GM23338 (cell line): ENCODE measurements at regions not wholly inside any gene's neighbourhood (a gene's known extent, or its start where the extent isn't known, plus 50 kb on each side); places are given as distances from the start of the nearest gene placed in this dataset.
"Not testable (repeated sequence)": the region's sequence is repeated elsewhere in the genome, so short reads cannot be mapped to it uniquely, and the experiment has no call there.

Experiments used
- ATAC-seq: fragments of 200-7000 bp; cut with Tn5 transposase; 3 replicates; pipeline ENCODE4 v1.9.1; 2020
- DNase-seq: peaks from one replicate; pipeline ENCODE4 v3.0.0-alpha.2; 2015; ENCODE audit warnings: low spot score
- H2AFZ ChIP-seq: fragments of 200-600 bp; sonication (generic); 2 replicates; pipeline ENCODE4 v1.8.0; 2016; ENCODE audit warnings: antibody characterized with exemption, mild to moderate bottlenecking, moderate library complexity
- H3F3A ChIP-seq: fragments of 200-600 bp; sonication (generic); replicated peaks from 2 replicates; pipeline ENCODE4 v1.8.0; 2017; ENCODE audit warnings: antibody characterized with exemption, mixed run types, low read depth
- H3K27ac ChIP-seq: fragments of 200-600 bp; sonication (generic); 2 replicates; pipeline ENCODE4 v1.6.1; 2016; ENCODE audit warnings: low read depth
- H3K27me3 ChIP-seq: fragments of 200-600 bp; sonication (generic); 2 replicates; pipeline ENCODE4 v1.8.0; 2016; ENCODE audit warnings: mild to moderate bottlenecking, mixed run types, moderate library complexity; ENCODE audit not compliant: insufficient read depth
- H3K36me3 ChIP-seq: fragments of 200-600 bp; sonication (generic); 2 replicates; pipeline ENCODE4 v1.8.0; 2016; ENCODE audit warnings: mild to moderate bottlenecking; ENCODE audit not compliant: insufficient read depth
- H3K4me1 ChIP-seq: fragments of 200-600 bp; sonication (generic); 2 replicates; pipeline ENCODE4 v1.8.0; 2016; ENCODE audit warnings: mild to moderate bottlenecking, moderate library complexity; ENCODE audit not compliant: insufficient read depth
- H3K4me2 ChIP-seq: fragments of 200-600 bp; sonication (generic); 2 replicates; pipeline ENCODE4 v1.7.1; 2017; ENCODE audit warnings: mixed run types
- H3K4me3 ChIP-seq: fragments of 200-600 bp; sonication (generic); 2 replicates; pipeline ENCODE4 v1.6.1; 2016; ENCODE audit warnings: mixed run types
- H3K79me2 ChIP-seq: fragments of 200-600 bp; sonication (generic); replicated peaks from 2 replicates; pipeline ENCODE4 v1.8.0; 2017; ENCODE audit warnings: mild to moderate bottlenecking; ENCODE audit not compliant: insufficient read depth
- H3K9me2 ChIP-seq: fragments of 200-600 bp; sonication (generic); 2 replicates; pipeline ENCODE4 v1.8.0; 2017; ENCODE audit not compliant: insufficient read depth
- H4K20me1 ChIP-seq: fragments of 200-600 bp; sonication (generic); replicated peaks from 2 replicates; pipeline ENCODE4 v1.8.0; 2017; ENCODE audit warnings: mild to moderate bottlenecking; ENCODE audit not compliant: insufficient read depth
- H3K27ac Mint-ChIP-seq: 2 replicates; pipeline ENCODE4 v1.8.0; 2020; ENCODE audit warnings: inconsistent platforms, mild to moderate bottlenecking, moderate library complexity, mixed read lengths
- H3K27me3 Mint-ChIP-seq: 3 replicates; pipeline ENCODE4 v1.8.0; 2022; ENCODE audit warnings: low read depth, mild to moderate bottlenecking, moderate library complexity, mixed read lengths, inconsistent platforms; ENCODE audit not compliant: insufficient read depth, poor library complexity
- H3K36me3 Mint-ChIP-seq: 3 replicates; pipeline ENCODE4 v1.8.0; 2021; ENCODE audit warnings: low read depth, mild to moderate bottlenecking, inconsistent platforms, moderate library complexity, mixed read lengths
- H3K4me1 Mint-ChIP-seq: 3 replicates; pipeline ENCODE4 v1.8.0; 2020; ENCODE audit warnings: mild to moderate bottlenecking, inconsistent platforms, mixed read lengths
- H3K4me3 Mint-ChIP-seq: 3 replicates; pipeline ENCODE4 v1.8.0; 2021; ENCODE audit warnings: moderate library complexity, mild to moderate bottlenecking, inconsistent platforms, mixed read lengths
- H3K9me3 Mint-ChIP-seq: 3 replicates; pipeline ENCODE4 v1.8.0; 2020; ENCODE audit warnings: moderate library complexity, mild to moderate bottlenecking, inconsistent platforms, mixed read lengths
- JUNB ChIP-seq: IDR thresholded peaks from one replicate; pipeline ENCODE4 v1.6.1; 2016; ENCODE audit warnings: antibody characterized with exemption; ENCODE audit not compliant: unreplicated experiment
- TF ChIP-seq, protein P1 (sequence below): IDR thresholded peaks from 2 replicates; pipeline ENCODE4 v1.6.1; 2016; ENCODE audit warnings: antibody characterized with exemption
- TF ChIP-seq, protein P2 (sequence below): IDR thresholded peaks from one replicate; pipeline ENCODE4 v1.6.1; 2018; ENCODE audit warnings: antibody characterized with exemption; ENCODE audit not compliant: unreplicated experiment
- TF ChIP-seq, protein P3 (sequence below), 2 experiments: fragments of 200-600 bp in 1 of 2; sonication (generic) in 1 of 2; conservative IDR thresholded peaks; 2 replicates each; pipeline versions ENCODE4 v1.5.1 to v1.6.1; 2016 to 2017; ENCODE audit warnings: antibody characterized with exemption in 2 of 2, low read depth in 2 of 2, mild to moderate bottlenecking in 2 of 2, moderate library complexity in 1 of 2
- TF ChIP-seq, protein P4 (sequence below): fragments of 250-450 bp; sonication (Bioruptor Pico); IDR thresholded peaks from 2 replicates; pipeline ENCODE4 v1.5.0; 2020; ENCODE audit warnings: mild to moderate bottlenecking, moderate library complexity

DNA sequence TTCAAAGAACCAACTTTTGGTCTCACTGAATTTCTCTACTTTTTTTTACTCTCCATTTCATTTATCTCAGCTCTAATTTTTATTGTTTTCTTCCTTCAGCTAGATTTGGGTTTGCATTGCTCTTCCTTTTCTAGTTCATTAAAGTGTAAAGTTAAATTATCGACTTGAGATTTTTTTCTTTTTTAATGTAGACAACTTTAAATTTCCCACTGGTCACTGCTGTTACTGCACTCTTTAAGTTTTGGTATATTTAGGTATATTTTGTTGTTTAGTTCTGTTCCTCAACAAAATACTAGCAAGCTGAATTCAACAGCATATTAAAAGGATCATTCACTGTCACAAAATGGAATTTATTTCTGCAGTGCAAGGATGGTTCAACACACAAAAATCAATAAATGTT, 572.0 kb upstream of the DIAPH2 start (continued):
- TF ChIP-seq, protein P1, sequence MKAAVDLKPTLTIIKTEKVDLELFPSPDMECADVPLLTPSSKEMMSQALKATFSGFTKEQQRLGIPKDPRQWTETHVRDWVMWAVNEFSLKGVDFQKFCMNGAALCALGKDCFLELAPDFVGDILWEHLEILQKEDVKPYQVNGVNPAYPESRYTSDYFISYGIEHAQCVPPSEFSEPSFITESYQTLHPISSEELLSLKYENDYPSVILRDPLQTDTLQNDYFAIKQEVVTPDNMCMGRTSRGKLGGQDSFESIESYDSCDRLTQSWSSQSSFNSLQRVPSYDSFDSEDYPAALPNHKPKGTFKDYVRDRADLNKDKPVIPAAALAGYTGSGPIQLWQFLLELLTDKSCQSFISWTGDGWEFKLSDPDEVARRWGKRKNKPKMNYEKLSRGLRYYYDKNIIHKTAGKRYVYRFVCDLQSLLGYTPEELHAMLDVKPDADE = no peak
- TF ChIP-seq, protein P2, sequence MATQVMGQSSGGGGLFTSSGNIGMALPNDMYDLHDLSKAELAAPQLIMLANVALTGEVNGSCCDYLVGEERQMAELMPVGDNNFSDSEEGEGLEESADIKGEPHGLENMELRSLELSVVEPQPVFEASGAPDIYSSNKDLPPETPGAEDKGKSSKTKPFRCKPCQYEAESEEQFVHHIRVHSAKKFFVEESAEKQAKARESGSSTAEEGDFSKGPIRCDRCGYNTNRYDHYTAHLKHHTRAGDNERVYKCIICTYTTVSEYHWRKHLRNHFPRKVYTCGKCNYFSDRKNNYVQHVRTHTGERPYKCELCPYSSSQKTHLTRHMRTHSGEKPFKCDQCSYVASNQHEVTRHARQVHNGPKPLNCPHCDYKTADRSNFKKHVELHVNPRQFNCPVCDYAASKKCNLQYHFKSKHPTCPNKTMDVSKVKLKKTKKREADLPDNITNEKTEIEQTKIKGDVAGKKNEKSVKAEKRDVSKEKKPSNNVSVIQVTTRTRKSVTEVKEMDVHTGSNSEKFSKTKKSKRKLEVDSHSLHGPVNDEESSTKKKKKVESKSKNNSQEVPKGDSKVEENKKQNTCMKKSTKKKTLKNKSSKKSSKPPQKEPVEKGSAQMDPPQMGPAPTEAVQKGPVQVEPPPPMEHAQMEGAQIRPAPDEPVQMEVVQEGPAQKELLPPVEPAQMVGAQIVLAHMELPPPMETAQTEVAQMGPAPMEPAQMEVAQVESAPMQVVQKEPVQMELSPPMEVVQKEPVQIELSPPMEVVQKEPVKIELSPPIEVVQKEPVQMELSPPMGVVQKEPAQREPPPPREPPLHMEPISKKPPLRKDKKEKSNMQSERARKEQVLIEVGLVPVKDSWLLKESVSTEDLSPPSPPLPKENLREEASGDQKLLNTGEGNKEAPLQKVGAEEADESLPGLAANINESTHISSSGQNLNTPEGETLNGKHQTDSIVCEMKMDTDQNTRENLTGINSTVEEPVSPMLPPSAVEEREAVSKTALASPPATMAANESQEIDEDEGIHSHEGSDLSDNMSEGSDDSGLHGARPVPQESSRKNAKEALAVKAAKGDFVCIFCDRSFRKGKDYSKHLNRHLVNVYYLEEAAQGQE = no peak

DNA sequence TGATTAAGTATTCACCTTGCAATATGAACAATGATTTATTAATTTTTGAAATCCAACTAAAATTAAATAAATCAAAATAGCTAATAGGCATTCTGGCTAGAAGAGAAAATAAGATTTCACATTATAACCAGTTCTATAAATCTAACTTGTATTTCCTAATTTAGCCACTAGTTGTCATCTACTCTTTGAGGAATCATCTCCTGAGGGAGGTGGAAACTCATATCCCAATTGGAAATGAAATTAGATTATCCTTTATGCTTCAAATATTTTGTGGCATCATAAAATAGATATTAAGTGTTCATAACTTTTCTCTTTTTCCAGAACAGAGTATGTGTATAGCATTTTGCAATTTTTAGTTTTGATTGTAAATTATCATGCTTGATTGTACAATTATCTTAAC, 558.5 kb upstream of the DIAPH2 start:
- no peak for ATAC-seq
- TF ChIP-seq, protein P3, sequence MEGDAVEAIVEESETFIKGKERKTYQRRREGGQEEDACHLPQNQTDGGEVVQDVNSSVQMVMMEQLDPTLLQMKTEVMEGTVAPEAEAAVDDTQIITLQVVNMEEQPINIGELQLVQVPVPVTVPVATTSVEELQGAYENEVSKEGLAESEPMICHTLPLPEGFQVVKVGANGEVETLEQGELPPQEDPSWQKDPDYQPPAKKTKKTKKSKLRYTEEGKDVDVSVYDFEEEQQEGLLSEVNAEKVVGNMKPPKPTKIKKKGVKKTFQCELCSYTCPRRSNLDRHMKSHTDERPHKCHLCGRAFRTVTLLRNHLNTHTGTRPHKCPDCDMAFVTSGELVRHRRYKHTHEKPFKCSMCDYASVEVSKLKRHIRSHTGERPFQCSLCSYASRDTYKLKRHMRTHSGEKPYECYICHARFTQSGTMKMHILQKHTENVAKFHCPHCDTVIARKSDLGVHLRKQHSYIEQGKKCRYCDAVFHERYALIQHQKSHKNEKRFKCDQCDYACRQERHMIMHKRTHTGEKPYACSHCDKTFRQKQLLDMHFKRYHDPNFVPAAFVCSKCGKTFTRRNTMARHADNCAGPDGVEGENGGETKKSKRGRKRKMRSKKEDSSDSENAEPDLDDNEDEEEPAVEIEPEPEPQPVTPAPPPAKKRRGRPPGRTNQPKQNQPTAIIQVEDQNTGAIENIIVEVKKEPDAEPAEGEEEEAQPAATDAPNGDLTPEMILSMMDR (conservative IDR thresholded peaks at IDR 0.05; ENCODE audit: low read depth in 2 of 2) = peak in 1 of 2 experiments; percentile 27; a peak in 2 of 4 replicates
- TF ChIP-seq, protein P4, sequence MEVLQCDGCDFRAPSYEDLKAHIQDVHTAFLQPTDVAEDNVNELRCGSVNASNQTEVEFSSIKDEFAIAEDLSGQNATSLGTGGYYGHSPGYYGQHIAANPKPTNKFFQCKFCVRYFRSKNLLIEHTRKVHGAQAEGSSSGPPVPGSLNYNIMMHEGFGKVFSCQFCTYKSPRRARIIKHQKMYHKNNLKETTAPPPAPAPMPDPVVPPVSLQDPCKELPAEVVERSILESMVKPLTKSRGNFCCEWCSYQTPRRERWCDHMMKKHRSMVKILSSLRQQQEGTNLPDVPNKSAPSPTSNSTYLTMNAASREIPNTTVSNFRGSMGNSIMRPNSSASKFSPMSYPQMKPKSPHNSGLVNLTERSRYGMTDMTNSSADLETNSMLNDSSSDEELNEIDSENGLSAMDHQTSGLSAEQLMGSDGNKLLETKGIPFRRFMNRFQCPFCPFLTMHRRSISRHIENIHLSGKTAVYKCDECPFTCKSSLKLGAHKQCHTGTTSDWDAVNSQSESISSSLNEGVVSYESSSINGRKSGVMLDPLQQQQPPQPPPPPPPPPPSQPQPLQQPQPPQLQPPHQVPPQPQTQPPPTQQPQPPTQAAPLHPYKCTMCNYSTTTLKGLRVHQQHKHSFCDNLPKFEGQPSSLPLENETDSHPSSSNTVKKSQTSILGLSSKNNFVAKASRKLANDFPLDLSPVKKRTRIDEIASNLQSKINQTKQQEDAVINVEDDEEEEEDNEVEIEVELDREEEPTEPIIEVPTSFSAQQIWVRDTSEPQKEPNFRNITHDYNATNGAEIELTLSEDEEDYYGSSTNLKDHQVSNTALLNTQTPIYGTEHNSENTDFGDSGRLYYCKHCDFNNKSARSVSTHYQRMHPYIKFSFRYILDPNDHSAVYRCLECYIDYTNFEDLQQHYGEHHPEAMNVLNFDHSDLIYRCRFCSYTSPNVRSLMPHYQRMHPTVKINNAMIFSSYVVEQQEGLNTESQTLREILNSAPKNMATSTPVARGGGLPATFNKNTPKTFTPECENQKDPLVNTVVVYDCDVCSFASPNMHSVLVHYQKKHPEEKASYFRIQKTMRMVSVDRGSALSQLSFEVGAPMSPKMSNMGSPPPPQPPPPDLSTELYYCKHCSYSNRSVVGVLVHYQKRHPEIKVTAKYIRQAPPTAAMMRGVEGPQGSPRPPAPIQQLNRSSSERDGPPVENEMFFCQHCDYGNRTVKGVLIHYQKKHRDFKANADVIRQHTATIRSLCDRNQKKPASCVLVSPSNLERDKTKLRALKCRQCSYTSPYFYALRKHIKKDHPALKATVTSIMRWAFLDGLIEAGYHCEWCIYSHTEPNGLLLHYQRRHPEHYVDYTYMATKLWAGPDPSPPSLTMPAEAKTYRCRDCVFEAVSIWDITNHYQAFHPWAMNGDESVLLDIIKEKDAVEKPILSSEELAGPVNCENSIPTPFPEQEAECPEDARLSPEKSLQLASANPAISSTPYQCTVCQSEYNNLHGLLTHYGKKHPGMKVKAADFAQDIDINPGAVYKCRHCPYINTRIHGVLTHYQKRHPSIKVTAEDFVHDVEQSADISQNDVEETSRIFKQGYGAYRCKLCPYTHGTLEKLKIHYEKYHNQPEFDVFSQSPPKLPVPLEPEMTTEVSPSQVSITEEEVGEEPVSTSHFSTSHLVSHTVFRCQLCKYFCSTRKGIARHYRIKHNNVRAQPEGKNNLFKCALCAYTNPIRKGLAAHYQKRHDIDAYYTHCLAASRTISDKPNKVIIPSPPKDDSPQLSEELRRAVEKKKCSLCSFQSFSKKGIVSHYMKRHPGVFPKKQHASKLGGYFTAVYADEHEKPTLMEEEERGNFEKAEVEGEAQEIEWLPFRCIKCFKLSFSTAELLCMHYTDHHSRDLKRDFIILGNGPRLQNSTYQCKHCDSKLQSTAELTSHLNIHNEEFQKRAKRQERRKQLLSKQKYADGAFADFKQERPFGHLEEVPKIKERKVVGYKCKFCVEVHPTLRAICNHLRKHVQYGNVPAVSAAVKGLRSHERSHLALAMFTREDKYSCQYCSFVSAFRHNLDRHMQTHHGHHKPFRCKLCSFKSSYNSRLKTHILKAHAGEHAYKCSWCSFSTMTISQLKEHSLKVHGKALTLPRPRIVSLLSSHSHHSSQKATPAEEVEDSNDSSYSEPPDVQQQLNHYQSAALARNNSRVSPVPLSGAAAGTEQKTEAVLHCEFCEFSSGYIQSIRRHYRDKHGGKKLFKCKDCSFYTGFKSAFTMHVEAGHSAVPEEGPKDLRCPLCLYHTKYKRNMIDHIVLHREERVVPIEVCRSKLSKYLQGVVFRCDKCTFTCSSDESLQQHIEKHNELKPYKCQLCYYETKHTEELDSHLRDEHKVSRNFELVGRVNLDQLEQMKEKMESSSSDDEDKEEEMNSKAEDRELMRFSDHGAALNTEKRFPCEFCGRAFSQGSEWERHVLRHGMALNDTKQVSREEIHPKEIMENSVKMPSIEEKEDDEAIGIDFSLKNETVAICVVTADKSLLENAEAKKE = 0 out of 2 replicates have a peak, but pooled peaks have one; percentile 23
- TF ChIP-seq JUNB = no peak
- Mint-ChIP-seq H3K9me3 (no peaks in the 10 kb centered on the region; the same call in 2 of the 3 replicates), H3K4me3 (no peak overlapping the region), H3K27me3 (no peaks in the 10 kb centered on the region), H3K36me3 (no peaks in the 10 kb centered on the region), H3K27ac (no peak overlapping the region), H3K4me1 (no peaks in the 10 kb centered on the region)
- DNase-seq = peak; percentile 3
- Histone ChIP-seq H3K27ac (no peak overlapping the region), H3K36me3 (no peaks in the 10 kb centered on the region), H4K20me1 (no peaks in the 10 kb centered on the region), H3K79me2 (no peaks in the 10 kb centered on the region), H3K4me3 (no peak overlapping the region), H3F3A (no peaks in the 10 kb centered on the region), H3K4me2 (no peak overlapping the region), H3K4me1 (no peaks in the 10 kb centered on the region), H3K27me3 (no peaks in the 10 kb centered on the region), H2AFZ (no peak overlapping the region), H3K9me2 (no peaks in the 10 kb centered on the region)

DNA sequence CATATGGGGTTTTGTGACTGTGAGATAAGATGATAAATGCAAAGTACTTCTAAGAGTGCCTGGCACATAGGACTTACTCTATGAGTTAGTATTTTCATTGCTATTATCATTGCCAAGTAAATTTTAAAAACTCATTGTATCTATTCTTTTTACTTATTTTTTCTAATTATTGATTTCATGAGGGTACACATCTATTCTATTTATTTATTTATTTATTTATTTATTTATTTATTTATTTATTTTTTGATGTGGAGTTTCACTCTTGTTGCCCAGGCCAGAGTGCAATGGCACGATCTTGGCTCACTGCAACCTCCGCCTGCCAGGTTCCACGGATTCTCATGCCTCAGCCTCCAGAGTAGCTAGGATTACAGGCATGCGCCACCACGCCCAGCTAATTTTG, 556.6 kb upstream of the DIAPH2 start:
- not testable (repeated sequence) for H3K4me1 ChIP-seq, H3K27ac ChIP-seq, H3F3A ChIP-seq, ATAC-seq, H3K36me3 Mint-ChIP-seq, H2AFZ ChIP-seq, DNase-seq, H3K4me3 Mint-ChIP-seq, H4K20me1 ChIP-seq, H3K4me1 Mint-ChIP-seq, H3K4me3 ChIP-seq, H3K9me2 ChIP-seq, H3K27ac Mint-ChIP-seq, H3K79me2 ChIP-seq, H3K27me3 Mint-ChIP-seq, H3K36me3 ChIP-seq, H3K9me3 Mint-ChIP-seq, H3K4me2 ChIP-seq, H3K27me3 ChIP-seq
